SU-DHL-6 (cell line): ENCODE measurements at regions not wholly inside any gene's neighbourhood (a gene's known extent, or its start where the extent isn't known, plus 50 kb on each side); places are given as distances from the start of the nearest gene placed in this dataset.

Source experiments
- H2AFZ ChIP-seq: fragments of 200-600 bp; sonication (generic); 2 replicates; pipeline ENCODE4 v1.6.1; 2014; ENCODE audit warnings: low read depth, mild to moderate bottlenecking, moderate library complexity, mixed read lengths, antibody characterized with exemption, low read length; ENCODE audit not compliant: severe bottlenecking
- H3F3A ChIP-seq: fragments of 200-600 bp; shearing (Covaris generic); 2 replicates; pipeline ENCODE4 v1.6.0; 2016; ENCODE audit warnings: antibody characterized with exemption, mild to moderate bottlenecking; ENCODE audit not compliant: insufficient read depth
- H3K27ac ChIP-seq: fragments of 200-600 bp; sonication (generic); 2 replicates; pipeline ENCODE4 v1.5.1; 2016; ENCODE audit warnings: low read depth, mild to moderate bottlenecking, low read length, moderate library complexity, mixed read lengths
- H3K27me3 ChIP-seq: fragments of 200-600 bp; sonication (generic), shearing (Covaris generic); 2 replicates; pipeline ENCODE4 v1.6.0; 2014; ENCODE audit warnings: mild to moderate bottlenecking, low read length
- H3K36me3 ChIP-seq: fragments of 200-600 bp; sonication (generic); 2 replicates; pipeline ENCODE4 v1.6.1; 2014; ENCODE audit warnings: mild to moderate bottlenecking, low read length, mixed read lengths
- H3K4me2 ChIP-seq: fragments of 300-600, 200-600 bp; shearing (Covaris generic), sonication (generic); 2 replicates; pipeline ENCODE4 v1.6.0; 2014; ENCODE audit warnings: low read length, low read depth, mild to moderate bottlenecking; ENCODE audit not compliant: poor library complexity, severe bottlenecking
- H3K4me3 ChIP-seq: fragments of 200-600 bp; sonication (generic); 2 replicates; pipeline ENCODE4 v1.5.1; 2014; ENCODE audit warnings: antibody characterized with exemption, low read length, mild to moderate bottlenecking, mixed read lengths; ENCODE audit not compliant: insufficient read depth, poor library complexity, severe bottlenecking
- H3K79me2 ChIP-seq: fragments of 200-600 bp; sonication (generic); 2 replicates; pipeline ENCODE4 v1.6.1; 2014; ENCODE audit warnings: mild to moderate bottlenecking, low read length, moderate library complexity; ENCODE audit not compliant: insufficient read depth
- H3K9ac ChIP-seq: fragments of 200-600 bp; sonication (generic); 2 replicates; pipeline ENCODE4 v1.7.0; 2014; ENCODE audit warnings: mild to moderate bottlenecking, low read length
- H3K9me2 ChIP-seq: fragments of 200-600 bp; sonication (generic); replicated peaks from 2 replicates; pipeline ENCODE4 v1.6.1; 2014; ENCODE audit warnings: low read length; ENCODE audit not compliant: insufficient read depth
- H3K9me3 ChIP-seq: fragments of 200-600 bp; sonication (generic); 2 replicates; pipeline ENCODE4 v1.6.1; 2014; ENCODE audit warnings: low read length, mixed read lengths; ENCODE audit not compliant: insufficient read depth
- H4K20me1 ChIP-seq: fragments of 200-600 bp; sonication (generic); 2 replicates; pipeline ENCODE4 v1.6.1; 2014; ENCODE audit warnings: low read depth, mild to moderate bottlenecking, antibody characterized with exemption, low read length, moderate library complexity, mixed read lengths
- CTCF ChIP-seq: fragments of 200-600 bp; sonication (generic); IDR thresholded peaks from one replicate; pipeline ENCODE4 v1.5.1; 2017; ENCODE audit warnings: antibody characterized with exemption, mild to moderate bottlenecking, low read length, moderate library complexity; ENCODE audit not compliant: insufficient read depth, poor library complexity, severe bottlenecking
- EZH2phosphoT487 ChIP-seq: fragments of 200-600 bp; sonication (generic), shearing (Covaris generic); conservative IDR thresholded peaks from 2 replicates; pipeline ENCODE4 v1.6.1; 2018; ENCODE audit warnings: mild to moderate bottlenecking, antibody characterized with exemption, low read length, moderate library complexity, mixed read lengths

GRCh38 chr5:124670722-124671184 lies 75.7 kb downstream of the ZNF608 start:
- no peaks in the 10 kb centered on the region for H3K9me3 ChIP-seq
- no peaks in the 10 kb centered on the region; the same call in 1 of the 2 replicates for H4K20me1 ChIP-seq
- peak overlapping the region; percentile 31; the same call in 1 of the 2 replicates for H3K27ac ChIP-seq
- peak overlapping the region; percentile 34 for H3K4me2 ChIP-seq
- H3K36me3 ChIP-seq: no peaks in the 10 kb centered on the region; the same call in 1 of the 2 replicates
- no peaks in the 10 kb centered on the region for H3K27me3 ChIP-seq
- H2AFZ ChIP-seq: no peak overlapping the region
- H3K4me3 ChIP-seq: no peak overlapping the region
- no peak for TF ChIP-seq CTCF
- TF ChIP-seq EZH2phosphoT487: no peak
- H3F3A ChIP-seq: peaks cover 9% of the 10 kb centered on the region; the same call in 1 of the 2 replicates
- H3K9ac ChIP-seq: peak overlapping the region; percentile 0; the same call in 1 of the 2 replicates
- no peaks in the 10 kb centered on the region for H3K9me2 ChIP-seq
- H3K79me2 ChIP-seq: peaks cover 100% of the 10 kb centered on the region

GRCh38 chr5:124669956-124670721 lies 76.3 kb downstream of the ZNF608 start:
- H3F3A ChIP-seq: peaks cover 8% of the 10 kb centered on the region; the same call in 1 of the 2 replicates
- peaks cover 100% of the 10 kb centered on the region for H3K79me2 ChIP-seq
- no peaks in the 10 kb centered on the region; the same call in 1 of the 2 replicates for H4K20me1 ChIP-seq
- no peaks in the 10 kb centered on the region for H3K9me3 ChIP-seq
- no peak for TF ChIP-seq EZH2phosphoT487
- TF ChIP-seq CTCF: no peak
- H3K36me3 ChIP-seq: no peaks in the 10 kb centered on the region; the same call in 1 of the 2 replicates
- H2AFZ ChIP-seq: no peak overlapping the region
- no peaks in the 10 kb centered on the region for H3K9me2 ChIP-seq
- H3K27me3 ChIP-seq: no peaks in the 10 kb centered on the region
- peak overlapping the region; percentile 34 for H3K4me2 ChIP-seq
- H3K27ac ChIP-seq: peak overlapping the region; percentile 31; the same call in 1 of the 2 replicates
- no peak overlapping the region for H3K9ac ChIP-seq
- H3K4me3 ChIP-seq: no peak overlapping the region

GRCh38 chr5:124669300-124669648 lies 77.2 kb downstream of the ZNF608 start:
- Histone ChIP-seq H3K27me3 (no peaks in the 10 kb centered on the region), H3K9me2 (no peaks in the 10 kb centered on the region), H3K9me3 (no peaks in the 10 kb centered on the region), H2AFZ (no peak overlapping the region), H3K27ac (no peak overlapping the region), H3K4me2 (no peak overlapping the region), H3F3A (peaks cover 12% of the 10 kb centered on the region; the same call in 1 of the 2 replicates), H3K4me3 (no peak overlapping the region), H3K79me2 (peaks cover 99% of the 10 kb centered on the region), H4K20me1 (no peaks in the 10 kb centered on the region; the same call in 1 of the 2 replicates), H3K36me3 (no peaks in the 10 kb centered on the region; the same call in 1 of the 2 replicates), H3K9ac (no peak overlapping the region)
- no peak for TF ChIP-seq CTCF
